ENCODE measurements at regions not wholly inside any gene's neighbourhood (a gene's known extent, or its start where the extent isn't known, plus 50 kb on each side); places are given as distances from the start of the nearest gene placed in this dataset.
A peak's percentile ranks its signal among the peaks of the same experiment; 100 is the strongest.

GRCh38 chr5:28729067-28729466 is 1690.7 kb upstream of the CDH9 start:
- Mint-ChIP-seq H3K27me3 (ENCODE audit: low read depth) (no peaks in the 10 kb centered on the region), H3K4me3 (no peak overlapping the region), H3K9me3 (no peaks in the 10 kb centered on the region), H3K27ac (no peak overlapping the region), H3K4me1 (no peaks in the 10 kb centered on the region), H3K36me3 (ENCODE audit: low read depth) (no peaks in the 10 kb centered on the region)
- TF ChIP-seq CTCF (IDR thresholded peaks at IDR 0.05; ENCODE audit: unreplicated experiment in 3 of 3): no peak

GRCh38 chr5:28726815-28727214 is 1688.4 kb upstream of the CDH9 start:
- no peak overlapping the region for H3K27ac Mint-ChIP-seq
- TF ChIP-seq CTCF (IDR thresholded peaks at IDR 0.05; ENCODE audit: unreplicated experiment in 3 of 3): no peak
- H3K4me3 Mint-ChIP-seq: no peak overlapping the region
- no peaks in the 10 kb centered on the region for H3K9me3 Mint-ChIP-seq
- no peaks in the 10 kb centered on the region for H3K27me3 Mint-ChIP-seq (ENCODE audit: low read depth)
- H3K36me3 Mint-ChIP-seq (ENCODE audit: low read depth): no peaks in the 10 kb centered on the region
- H3K4me1 Mint-ChIP-seq: no peaks in the 10 kb centered on the region

GRCh38 chr5:28725001-28725400 is 1686.6 kb upstream of the CDH9 start:
- Mint-ChIP-seq H3K27ac (no peak overlapping the region), H3K4me1 (no peaks in the 10 kb centered on the region), H3K36me3 (ENCODE audit: low read depth) (no peaks in the 10 kb centered on the region), H3K4me3 (no peak overlapping the region), H3K9me3 (no peaks in the 10 kb centered on the region), H3K27me3 (ENCODE audit: low read depth) (no peaks in the 10 kb centered on the region)
- TF ChIP-seq CTCF (IDR thresholded peaks at IDR 0.05; ENCODE audit: unreplicated experiment in 3 of 3): no peak

GRCh38 chr5:28714907-28715698 is 1676.7 kb upstream of the CDH9 start:
- H3K4me1 Mint-ChIP-seq: peaks cover 11% of the 10 kb centered on the region
- H3K9me3 Mint-ChIP-seq: no peaks in the 10 kb centered on the region
- no peaks in the 10 kb centered on the region for H3K27me3 Mint-ChIP-seq (ENCODE audit: low read depth)
- TF ChIP-seq CTCF (IDR thresholded peaks at IDR 0.05; ENCODE audit: unreplicated experiment in 3 of 3): no peak
- no peak overlapping the region for H3K27ac Mint-ChIP-seq
- no peaks in the 10 kb centered on the region for H3K36me3 Mint-ChIP-seq (ENCODE audit: low read depth)
- no peak overlapping the region for H3K4me3 Mint-ChIP-seq

- Mint-ChIP-seq H3K4me3 (no peak overlapping the region), H3K36me3 (ENCODE audit: low read depth) (no peaks in the 10 kb centered on the region), H3K4me1 (peaks cover 10% of the 10 kb centered on the region), H3K27ac (no peak overlapping the region), H3K9me3 (no peaks in the 10 kb centered on the region), H3K27me3 (ENCODE audit: low read depth) (no peaks in the 10 kb centered on the region)
- TF ChIP-seq CTCF (IDR thresholded peaks at IDR 0.05; ENCODE audit: unreplicated experiment in 3 of 3): peak in 2 of 3 experiments; percentile 20 to 22
Measured at GRCh38 chr5:28710360-28710759, 1672.0 kb upstream of the CDH9 start.

GRCh38 chr5:28708472-28708871 is 1670.1 kb upstream of the CDH9 start:
- H3K36me3 Mint-ChIP-seq (ENCODE audit: low read depth): no peaks in the 10 kb centered on the region
- H3K9me3 Mint-ChIP-seq: no peaks in the 10 kb centered on the region
- TF ChIP-seq CTCF (IDR thresholded peaks at IDR 0.05; ENCODE audit: unreplicated experiment in 3 of 3): no peak
- H3K27ac Mint-ChIP-seq: no peak overlapping the region
- H3K27me3 Mint-ChIP-seq (ENCODE audit: low read depth): no peaks in the 10 kb centered on the region
- no peak overlapping the region for H3K4me3 Mint-ChIP-seq
- no peaks in the 10 kb centered on the region for H3K4me1 Mint-ChIP-seq

All from nephron (organoid).